HG02884 (cell line): ENCODE measurements at regions not wholly inside any gene's neighbourhood (a gene's known extent, or its start where the extent isn't known, plus 50 kb on each side); places are given as distances from the start of the nearest gene placed in this dataset.

Experiments
- ATAC-seq: cut with Tn5 transposase; IDR thresholded peaks from one replicate; pipeline ENCODE4 v1.9.1; 2021; ENCODE audit warnings: mild to moderate bottlenecking, moderate library complexity; ENCODE audit not compliant: unreplicated experiment

- ATAC-seq = no peak
Measured at GRCh38 chr2:147046473-147046872, 798.4 kb upstream of the ACVR2A start.

DNA sequence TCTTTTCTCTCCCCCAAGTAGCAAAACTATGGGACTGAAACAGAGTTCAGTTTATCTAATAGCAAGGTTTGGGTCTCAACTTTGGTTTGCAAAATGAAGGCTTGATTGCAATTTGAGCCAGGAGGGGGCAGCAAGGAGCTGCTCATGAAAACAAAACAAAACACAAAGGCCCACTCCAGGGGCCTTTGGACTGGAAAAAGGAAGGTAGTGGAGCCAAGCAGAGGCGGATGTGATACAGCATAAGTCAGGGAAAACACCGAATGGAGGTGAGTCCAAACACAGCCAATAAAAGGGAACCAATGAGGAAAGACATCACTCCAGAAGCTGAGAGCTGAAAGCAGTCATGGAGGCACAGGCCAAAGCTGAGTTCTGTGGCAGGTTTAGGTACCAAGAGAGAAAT lies 799.7 kb upstream of the ACVR2A start:
- ATAC-seq = peak; percentile 54

DNA sequence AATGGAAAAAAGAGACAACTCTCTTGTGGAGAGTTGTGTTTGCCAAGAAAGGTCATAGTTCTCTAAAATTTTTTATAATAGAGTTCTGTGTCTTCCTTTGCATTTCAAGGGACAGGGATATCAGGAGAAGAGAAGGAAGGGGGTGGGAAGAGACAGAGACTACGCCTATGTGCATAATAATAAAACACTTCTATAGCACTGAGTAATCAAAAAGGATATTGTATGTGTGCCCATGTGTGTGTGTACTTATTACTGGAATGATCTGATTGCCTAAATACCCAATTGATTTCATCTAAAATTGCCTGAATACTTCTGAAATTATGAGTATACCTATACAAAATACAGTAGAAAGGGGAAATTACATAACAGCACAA lies 803.7 kb upstream of the ACVR2A start:
- no peak for ATAC-seq

DNA sequence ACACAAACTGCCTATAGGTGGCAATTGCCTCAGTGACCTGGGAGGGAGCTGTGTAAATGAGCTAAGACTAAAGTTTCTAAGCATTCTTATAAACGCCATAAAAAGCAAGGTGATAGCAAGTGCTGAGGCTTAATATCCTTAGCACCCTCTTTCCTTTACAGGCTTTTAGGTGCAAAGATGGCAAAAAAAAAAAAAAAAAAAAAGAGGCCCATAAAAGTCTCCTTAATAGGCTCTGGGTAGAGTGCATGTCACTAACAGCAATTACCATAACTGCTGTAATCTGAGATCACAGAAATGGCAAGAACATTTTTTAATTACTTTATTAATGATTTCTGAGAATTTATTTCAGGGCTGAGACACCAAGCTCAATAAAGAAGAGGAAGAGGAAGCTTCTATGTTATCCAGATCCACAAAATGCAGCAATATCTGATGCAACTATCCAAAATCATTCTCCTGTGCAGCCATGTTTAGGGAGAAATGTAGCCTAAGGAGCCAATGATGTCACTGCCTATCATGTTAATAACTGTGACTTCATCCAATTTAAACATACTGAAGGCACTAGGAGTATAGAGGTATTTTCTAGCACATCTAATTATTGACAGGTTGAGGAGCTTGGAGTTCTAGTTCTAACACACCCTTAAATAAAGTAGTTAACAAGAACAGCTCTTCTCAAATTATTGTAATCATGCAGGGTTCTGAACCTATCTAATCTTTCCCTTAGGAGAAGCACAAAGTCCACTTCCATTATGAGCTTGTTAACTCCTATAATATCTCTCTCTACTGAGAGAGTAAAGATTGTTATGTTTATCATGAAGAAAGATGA lies 804.3 kb upstream of the ACVR2A start:
- no peak for ATAC-seq

DNA sequence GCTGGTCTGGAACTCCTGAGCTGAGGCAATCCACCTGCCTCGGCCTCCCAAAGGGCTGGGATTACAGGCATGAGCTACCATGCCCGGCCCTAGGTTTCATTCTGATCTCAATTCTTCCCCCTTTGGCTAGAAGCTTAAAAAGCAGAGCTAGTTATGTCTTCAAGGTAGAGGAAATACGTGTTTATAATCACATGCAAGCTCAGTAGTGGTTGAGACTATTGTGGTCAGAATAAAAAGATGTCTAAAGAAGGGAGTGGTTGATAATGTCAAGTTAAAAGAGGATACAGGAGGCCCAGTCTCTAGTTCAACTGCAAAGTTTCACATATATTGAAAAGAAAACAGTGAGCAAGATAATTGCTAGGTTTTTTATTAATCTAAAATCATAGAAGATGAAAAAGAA lies 807.8 kb upstream of the ACVR2A start:
- ATAC-seq = no peak

GRCh38 chr2:147033044-147033443 lies 811.8 kb upstream of the ACVR2A start:
- no peak for ATAC-seq

DNA sequence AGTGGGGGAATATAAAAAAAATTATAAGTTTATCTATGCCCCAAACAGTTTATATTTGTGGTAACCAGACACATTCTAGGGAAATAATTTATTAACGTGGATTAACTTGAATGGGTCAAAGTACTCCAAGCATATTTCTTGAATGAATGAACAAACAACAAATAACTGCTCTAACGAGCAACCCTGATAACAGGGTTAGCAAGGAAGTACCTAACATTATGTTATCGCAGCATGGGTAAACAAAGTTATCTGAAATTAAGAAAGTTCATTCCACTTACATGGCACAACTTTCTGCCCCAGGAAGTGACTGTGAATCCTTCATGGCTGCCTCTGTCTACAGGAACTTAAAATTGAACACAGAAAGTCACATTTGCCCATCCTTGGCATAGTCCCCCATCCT lies 812.9 kb upstream of the ACVR2A start:
- ATAC-seq = no peak

DNA sequence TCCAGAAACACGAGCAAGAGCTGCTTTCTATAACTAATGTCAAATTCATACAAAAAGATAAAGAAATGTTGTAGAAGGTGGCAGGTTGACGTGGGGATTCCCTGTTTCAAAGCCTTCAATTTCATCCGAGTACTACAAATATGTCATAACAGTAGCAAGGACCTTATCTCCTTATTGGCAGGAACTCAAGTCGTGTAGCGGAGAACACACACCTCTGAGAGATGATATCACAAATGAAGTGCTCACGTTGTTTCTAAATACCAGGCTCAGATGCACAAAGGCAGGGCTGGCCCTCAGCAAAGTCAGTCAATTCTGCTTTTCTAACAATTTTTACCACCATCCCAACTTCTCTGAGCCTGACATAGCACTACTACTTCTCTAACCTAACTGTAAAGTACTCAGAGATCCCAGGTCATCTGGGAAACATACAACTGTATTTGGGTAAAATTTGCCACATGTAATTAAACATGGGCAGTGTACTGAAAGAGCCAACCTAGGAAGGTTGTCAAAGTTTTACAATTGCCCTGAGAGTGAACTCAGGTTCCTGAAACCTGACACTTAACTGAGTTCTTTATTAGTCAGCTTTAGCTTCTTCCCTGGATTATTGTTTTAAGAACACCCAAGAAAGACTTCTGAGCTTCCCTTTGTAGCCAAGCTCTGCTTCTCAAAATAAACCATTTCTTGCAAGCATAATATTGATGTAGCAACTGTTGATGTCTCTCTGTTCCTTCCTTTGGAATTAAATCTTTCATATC lies 813.7 kb upstream of the ACVR2A start:
- no peak for ATAC-seq

GRCh38 chr2:147027436-147027835 lies 817.4 kb upstream of the ACVR2A start:
- ATAC-seq = no peak

GRCh38 chr2:147026664-147027295 lies 818.0 kb upstream of the ACVR2A start:
- ATAC-seq = no peak

GRCh38 chr2:147025646-147026585 lies 818.9 kb upstream of the ACVR2A start:
- ATAC-seq = no peak

DNA sequence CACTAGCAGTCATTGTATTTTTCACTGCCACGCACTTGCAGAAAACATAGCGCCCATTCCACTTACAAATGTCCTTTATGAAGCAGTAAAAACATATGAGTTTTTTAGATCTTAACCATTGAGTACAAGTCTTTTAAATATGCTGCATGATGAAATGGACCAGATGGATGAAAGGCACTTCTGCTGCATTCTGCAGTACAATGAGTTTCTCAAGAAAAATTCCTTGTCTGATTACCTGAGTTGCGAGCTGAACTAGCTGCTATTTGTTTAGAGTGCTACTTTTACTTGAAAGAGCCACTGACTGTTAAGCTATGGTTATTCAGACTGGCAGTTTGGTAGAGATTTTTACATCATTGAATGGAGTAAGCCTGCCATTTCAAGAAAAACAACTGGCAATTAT lies 825.5 kb upstream of the ACVR2A start:
- ATAC-seq = no peak

DNA sequence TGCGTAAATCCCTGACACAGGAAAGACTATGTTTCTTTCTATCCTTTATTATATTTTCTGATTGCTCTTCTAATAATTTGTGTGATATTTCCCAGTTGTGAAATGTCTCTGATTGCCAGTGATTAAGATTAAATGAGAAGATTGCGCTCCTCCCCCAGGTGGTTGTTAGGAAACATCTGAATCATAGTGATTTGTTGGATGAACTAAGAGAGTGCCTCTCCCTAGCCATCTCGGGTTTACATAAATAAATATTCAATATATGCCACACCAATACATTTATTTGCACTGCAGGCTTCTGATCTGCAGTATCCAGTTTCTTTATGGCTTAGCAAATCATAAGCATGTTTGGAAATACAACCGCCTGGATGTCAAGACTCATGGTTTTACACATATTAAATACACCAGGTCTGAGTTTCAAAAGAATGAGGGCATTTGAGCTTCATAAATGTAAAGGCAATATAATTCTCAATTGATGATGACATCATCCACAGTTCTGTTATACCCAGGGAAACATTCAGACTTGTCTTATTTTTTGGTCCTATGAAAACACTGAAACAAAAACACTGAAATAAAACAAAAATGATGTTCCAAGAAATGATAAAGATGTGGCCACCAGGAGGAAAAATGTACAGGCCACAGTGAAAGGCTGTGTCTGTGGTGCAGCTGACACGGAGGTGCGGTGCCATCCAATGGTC lies 826.7 kb upstream of the ACVR2A start:
- ATAC-seq = no peak

GRCh38 chr2:147016181-147016580 lies 828.6 kb upstream of the ACVR2A start:
- no peak for ATAC-seq

GRCh38 chr2:147015591-147015990 lies 829.2 kb upstream of the ACVR2A start:
- no peak for ATAC-seq

DNA sequence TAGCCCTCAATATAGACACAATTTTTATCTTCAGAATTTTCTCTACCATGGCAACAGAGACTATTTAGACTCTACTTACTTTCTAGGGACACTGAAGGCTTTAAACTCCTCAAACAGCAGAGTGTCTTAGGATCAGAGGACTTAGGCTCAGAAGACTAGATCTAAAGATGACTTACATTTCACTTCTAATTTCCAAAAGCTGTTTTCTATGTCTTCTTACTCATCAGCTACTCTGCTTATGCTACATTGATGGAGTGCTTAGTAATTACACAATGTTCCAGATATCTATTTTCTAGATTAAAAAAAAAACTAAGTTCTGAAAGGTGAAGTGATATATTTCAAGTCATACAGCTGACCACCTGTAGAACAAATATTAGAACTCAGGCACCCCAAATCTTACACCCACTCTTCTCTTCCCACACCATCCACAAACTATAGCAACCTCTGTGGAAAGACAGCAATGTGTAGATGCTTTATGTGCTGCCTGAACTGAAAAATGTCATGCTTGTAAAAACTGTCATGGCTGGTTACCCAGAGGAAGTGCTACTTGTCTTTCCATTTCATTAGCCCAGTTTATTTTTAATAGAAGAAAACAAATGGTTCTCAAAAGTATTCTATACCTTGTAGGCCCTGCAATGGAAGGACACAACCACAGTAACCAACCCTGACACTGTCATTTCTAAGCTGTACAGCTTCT lies 831.0 kb upstream of the ACVR2A start:
- ATAC-seq = no peak

DNA sequence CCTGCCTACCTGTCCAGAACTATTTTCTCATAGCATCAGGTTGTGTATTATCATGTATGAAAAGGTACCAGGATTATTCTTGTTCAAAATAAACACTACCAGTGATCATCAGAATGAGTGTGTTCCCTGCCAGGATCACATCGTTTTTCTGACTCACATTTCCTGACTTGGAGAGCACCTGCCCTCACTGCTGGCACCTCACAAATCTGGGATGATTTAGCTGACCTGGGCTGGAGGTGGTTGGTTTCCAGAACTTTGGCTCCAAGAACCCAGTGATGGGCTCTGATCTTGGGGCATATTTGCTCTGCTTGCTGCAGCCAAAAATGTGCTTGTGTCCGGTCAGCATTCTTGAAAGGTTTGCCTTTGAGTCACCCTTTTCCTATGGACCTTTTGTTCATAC lies 836.3 kb upstream of the ACVR2A start:
- ATAC-seq = no peak

- no peak for ATAC-seq
Measured at GRCh38 chr2:147006736-147007141, 838.1 kb upstream of the ACVR2A start.

- ATAC-seq = no peak
Measured at GRCh38 chr2:147003081-147003480, 841.7 kb upstream of the ACVR2A start.

GRCh38 chr2:147002256-147002655 lies 842.6 kb upstream of the ACVR2A start:
- no peak for ATAC-seq
